ENCODE measurements at regions not wholly inside any gene's neighbourhood (a gene's known extent, or its start where the extent isn't known, plus 50 kb on each side); places are given as distances from the start of the nearest gene placed in this dataset.

DNA sequence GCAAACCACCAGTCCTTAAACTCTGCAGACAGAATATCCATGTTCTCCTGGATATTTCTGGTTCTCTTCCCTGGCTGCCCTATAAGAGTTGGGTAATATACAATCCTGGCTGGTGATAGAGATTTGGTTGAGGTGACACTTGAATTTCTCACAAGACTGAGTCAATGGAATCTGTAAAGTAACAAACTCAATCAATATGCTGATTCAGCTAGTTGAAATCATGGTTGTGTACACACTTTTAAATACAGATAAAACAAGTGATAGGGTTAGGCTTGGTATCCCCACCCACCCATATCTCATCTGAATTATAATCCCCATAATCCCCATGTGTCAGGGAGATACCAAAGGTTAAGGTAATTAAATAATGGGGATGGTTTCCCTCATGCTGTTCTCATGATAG lies 349.2 kb upstream of the MAD2L1 start:
- no peak for DNase-seq

DNA sequence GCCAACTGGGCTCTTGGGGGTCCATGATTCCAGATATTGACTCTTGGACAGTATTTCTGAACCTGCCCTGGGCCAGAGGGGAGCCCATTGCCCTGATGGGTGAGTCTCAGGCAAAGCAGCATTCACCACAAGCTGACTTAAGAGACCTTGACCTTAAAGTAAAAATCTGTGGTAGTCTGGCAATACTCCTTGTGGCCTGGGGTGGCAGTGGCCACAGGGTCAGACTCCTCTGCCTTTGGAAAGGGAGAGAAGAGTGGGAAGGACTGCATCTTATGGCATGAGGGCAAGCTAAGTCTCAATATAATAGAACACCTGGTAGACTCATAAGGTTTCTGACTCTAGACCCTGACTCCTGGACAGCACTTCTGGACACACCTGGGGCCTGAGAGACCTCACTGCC lies 340.3 kb upstream of the MAD2L1 start:
- DNase-seq, result no peak

DNA sequence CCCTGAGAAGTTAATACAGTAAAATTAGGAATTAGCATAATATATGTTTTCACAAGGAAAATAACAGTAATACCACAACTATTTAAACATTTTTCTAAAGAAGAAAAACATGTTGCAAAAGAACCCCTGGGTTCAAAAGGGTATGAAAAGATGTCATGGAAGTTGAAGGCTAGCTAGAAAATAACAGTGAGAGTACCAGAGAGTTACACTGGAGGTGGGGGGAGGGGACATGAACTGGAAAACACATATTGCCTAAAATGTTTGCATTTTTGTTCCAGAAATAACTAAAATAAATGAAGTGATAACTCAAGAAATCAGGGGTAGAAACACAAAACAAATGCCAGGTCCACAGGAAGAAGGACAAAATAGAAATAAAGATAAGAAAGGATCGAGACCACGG lies 336.6 kb upstream of the MAD2L1 start:
- no peak for DNase-seq

DNA sequence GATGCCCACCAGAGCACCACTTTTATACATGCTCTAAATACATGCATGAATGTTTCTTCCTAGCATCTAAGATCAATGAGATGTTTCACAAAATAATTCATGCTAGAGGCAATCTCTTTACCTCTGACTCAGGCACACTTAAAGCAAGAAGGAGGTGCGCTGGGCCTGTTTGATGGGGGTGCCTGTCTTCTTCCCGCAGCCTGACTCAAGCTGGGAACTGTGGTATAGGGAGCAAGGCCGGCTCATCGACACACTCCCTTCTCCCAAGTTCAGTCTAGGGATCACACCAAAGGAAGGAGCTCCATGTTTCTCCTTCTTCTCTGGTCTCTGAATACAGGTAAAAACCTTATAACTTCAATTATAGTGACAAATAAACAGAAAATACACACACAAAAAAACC lies 333.8 kb upstream of the MAD2L1 start:
- no peak for DNase-seq

DNA sequence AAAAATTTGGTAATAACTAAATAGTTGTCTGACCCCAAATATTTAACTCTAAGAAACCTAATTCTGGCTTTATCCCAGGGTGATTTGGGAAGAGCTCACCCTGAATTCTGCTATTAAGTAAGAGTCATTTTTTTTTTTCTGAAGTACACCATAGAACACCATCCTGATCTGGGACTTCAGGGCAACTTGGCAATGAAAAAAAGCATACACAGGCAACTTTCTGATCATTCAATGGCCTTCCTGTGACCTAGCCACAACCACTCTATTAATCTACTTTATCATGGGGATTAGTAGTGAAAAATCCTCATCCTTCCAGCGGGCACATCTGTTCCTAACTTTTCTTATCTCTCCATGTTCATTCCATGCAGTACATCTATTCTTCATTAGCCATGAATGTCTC lies 333.2 kb upstream of the MAD2L1 start:
- no peak for DNase-seq

DNA sequence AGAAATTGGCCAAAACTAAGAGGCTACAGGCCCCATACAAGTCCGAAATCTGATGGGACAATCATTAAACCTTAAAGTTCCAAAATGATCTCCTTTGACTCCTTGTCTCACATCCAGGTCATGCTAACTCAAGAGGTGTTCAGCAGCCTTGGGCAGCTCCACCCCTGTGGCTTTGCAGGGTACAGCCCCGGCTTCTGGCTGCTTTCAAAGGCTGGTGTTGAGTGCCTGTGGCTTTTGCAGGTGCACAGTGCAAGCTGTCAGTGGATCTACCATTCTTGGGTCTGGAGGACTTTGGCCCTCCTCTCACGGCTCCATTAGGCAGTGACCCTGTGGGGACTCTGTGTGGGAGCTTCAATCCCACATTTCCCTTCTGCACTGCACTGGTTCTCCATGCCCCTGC lies 329.1 kb upstream of the MAD2L1 start:
- DNase-seq, result no peak

DNA sequence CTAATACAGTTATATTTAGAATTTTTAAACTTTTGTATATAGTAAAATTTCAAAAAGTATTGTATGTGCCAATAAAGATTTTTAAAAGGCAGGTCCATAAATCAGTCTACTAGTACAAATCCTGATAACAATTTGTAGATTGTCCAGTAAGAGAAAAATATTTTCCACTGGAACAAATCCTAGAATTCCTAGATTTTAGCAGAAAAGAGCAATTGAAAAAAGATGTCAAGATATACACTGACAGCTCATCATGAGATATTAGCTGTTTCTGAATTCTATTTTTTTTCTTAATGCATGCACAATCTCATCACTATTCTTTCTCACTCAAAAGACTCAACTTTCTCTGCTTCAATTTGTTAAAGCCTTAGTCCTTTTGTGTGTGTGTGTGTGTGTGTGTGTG lies 289.2 kb upstream of the MAD2L1 start:
- DNase-seq, result no peak

DNA sequence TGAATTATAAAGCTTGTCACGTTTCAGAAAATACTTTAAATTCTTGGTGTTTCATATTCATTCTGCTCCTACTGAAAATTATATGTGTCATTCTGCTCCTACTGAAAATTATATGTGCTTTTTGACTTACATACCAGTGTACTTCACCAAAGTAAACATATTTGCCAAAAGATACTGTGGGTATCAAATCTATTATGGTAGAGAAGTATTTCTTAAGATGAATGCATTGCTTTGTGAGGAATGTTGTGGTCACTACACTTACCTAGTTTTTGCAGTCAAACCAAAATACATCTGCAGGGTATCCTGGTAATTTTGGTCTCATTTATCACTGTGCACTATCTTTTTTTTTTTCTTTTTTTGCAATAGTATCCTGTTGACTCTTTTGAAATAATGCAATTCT lies 287.7 kb upstream of the MAD2L1 start:
- DNase-seq, result no peak

DNA sequence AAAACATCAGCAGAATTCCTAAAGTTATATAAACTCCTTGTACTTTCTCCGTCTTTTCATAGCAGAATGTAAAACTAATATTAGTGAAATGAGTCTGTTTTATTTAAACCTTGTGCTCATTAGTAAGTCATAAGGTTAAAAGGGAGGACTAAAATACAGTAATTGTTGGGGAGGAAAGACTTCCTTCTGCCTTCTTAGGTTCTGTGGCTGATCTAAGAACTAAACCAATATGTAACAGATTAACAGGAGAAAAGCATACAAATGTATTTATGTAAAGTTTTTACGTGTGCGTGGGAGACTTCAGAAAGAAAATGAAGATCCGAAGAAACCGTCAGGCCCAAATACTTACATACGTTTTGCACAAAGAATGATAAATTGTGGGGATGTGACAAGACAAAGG lies 286.6 kb upstream of the MAD2L1 start:
- no peak for DNase-seq

DNA sequence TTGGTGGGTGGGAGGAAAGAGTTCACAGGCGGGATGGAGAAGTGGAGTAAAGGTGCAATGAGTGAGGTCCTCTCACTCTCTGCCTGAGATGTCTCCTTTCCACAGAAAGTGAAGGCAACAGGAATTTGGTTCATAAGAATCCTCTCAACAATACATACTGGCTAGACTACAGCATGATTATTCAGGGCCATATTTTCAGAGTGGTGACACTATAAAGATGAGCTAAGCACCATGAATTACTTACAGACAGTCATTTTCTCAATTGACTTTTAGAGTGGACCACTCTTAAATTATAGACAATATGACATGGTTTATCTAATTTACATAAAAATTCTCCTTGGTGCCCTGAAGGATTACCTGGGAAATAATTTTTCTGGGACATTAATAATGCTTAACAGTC lies 286.1 kb upstream of the MAD2L1 start:
- DNase-seq, result no peak

DNA sequence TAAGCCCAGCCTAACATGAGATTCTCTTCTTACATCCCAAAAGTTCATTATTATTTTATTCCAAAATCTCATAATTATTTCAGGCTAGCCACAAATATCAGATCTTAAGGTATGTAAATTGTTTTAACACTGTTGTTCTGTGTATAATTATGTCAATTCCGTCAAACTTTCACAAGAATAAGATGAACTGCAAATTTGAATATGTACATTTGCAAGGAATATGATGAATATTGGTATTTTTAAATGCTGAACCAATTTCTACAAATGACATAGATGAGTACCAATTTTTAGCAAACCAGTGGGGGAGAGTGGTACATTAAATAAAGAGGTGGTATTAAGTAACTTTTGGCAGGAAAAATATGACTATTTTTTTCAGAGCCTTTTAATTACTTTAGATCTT lies 282.3 kb upstream of the MAD2L1 start:
- DNase-seq, result no peak

DNA sequence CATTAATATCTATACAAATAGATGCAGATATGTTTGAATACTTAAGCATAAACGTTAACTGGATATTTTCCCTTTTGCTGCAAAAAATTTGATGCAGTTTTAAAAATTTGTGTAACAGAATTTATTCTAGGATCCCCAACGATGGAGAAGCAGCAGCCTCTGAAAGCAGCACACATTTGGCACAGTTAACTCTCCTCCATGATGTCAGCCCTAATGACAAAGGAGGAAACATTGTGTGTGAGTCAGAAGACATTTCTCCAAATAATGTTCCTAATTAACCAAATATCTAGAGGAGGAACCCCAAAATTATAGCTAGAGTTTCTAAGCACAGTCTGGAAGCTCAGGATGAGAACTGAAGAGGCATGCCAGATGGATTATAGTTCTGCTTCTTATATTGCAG lies 281.9 kb upstream of the MAD2L1 start:
- no peak for DNase-seq

DNA sequence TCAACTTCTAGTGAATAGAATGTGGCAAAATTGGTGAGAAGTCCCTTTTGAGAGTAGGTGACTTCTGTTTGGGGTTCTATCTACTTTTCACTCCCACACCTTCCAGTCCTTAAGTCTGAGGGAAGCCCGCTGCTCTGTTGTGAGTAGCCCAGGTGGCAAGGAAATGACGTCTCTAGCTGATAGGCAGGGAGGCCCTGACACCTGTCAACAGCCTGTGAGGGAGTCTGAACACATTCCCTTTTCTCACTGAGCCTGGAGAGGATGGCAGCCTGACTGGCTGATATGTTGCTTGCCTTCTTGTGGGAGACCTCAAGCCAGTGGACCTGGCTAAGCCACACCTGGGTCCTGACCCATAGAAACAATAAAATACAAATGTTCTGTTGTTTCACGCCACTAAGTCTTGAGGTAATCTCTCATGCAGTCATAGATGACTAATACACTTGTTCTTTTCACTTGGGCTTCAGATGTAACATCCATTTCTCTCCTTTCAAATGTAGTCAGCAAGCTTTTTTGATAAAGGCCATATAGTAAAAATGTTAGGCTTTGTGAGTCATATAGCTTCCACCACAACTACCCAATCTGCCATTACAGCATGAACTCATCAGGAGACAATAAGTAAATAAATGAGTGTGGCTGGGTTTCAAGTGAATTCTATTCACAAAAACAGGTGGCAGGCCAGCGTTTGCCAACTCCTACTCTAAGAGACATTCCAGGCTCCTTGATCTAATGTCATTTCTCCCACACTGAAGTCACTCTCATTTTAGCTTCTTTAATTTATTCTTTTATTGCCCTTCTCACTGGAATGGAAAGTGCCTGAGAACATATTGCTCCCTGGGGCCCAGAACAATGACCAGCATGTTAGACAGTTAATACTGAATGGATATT lies 265.1 kb upstream of the MAD2L1 start:
- no peak for DNase-seq

DNA sequence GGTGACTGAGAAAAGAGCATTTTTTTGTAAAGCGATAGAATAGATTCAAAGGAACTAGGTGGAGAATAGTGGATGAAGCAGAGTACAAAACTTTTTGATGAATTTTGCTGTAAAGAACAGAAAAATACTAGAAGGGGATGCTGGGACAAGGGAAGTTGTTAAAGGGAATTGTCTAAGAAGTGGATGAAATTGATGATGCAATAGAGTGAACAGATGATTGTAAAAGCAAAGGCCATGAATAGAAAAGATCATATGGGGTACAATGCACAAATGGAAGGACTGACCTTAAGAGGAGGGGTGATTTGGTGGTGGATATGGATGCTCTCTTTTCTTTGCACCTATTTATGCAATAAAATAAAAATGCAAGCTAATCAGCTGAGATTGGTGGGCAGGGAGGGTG lies 262.7 kb upstream of the MAD2L1 start:
- no peak for DNase-seq

DNA sequence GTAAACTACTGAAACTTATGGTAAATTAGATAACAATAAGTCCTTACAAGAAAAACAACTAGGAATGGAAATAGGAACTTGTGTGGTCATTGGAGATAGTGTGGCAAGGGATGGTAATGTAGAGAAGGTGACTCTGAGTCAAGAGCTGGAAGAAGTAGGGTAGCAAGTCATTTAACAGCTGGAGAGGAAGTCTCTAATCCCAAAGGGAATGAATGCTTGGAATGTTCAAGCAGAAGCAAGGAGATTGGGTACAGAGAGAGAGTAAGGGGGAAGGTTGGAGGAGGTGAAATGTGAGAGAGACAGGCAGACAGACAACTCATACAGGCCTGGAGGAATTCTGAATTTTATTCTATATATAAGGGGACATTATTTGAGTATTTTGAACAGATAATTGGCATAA lies 260.6 kb upstream of the MAD2L1 start:
- DNase-seq, result no peak

DNA sequence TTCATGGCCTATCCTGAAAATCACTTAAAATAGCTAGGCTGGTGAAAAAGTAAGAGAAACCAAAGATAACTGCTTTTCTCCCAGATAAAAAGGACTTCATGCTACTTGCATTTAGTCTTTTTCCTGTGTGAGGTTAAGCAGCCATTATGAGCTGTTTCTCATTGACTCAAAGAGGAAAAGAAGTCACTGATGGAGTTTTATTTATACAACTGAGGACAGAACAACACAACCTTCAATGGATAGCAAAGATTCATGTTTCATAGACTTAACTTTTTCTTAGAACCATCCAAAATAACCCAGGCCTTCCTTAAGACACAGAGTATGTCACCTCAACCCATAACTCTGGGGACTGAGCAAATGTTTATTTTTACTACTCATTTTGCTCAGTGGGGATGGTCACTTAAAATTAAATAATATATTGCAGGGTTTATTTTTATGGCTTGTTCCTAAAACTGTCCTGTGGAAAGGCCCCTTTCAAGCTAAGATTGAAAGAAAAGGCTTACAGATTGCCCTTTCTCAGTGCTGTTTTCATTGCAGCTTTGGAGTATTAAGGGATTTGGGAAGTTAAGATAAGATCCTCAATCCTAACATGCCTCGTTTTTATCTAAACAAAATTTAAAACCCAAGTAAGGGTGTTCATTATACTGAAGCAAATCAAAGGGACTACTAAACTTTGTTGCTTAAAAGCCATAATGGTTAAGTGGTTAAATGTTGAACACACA lies 252.6 kb upstream of the MAD2L1 start:
- DNase-seq, result no peak

DNA sequence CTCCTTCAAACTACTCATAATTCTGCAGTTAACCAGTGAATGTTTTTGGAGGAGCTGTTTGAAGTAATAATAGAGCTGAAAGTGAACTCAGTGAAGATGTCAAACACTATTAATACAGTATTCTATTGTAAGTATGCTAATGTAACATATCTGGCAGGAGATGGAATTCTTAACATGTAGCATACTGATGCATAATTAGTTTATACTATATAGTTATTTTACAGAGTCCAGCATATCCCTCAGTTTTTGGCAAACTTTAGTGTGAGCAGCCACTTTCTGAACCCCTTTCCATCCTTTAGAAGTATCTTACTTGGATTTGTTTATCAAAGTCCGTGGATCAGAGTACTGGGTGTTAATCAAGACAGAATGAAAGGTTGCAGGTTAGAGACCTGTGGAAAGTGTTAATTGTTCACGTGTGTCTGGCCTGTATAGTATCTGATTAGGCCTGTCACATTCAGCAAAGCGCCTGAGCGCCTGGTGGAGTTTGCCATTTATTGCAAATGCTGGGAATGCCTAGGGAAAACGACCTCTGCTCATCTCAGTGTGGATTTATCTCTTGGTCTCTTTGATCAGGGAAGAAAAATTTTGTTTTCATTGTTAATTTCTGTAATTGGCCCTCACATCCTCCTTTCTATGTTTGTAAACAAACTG lies 251.7 kb upstream of the MAD2L1 start:
- no peak for DNase-seq

DNA sequence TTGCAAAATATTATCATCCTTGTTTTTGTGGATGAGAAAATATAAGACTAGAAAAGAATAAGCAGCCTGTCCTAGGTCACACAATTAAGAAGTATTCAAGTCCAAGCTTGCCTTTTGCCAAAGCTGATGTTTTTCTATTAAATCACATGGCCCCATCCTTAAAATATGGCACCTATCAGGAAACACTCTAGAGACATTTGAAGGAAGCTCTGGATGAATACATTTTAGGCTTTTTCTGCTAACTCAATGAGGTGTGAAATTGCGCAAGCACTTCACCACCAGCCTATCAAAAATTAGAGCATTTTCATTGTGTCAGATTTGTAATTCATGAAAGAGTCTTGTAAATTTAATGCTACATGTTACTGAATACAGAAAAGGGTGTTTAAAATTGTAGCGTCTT lies 251.1 kb upstream of the MAD2L1 start:
- no peak for DNase-seq

DNA sequence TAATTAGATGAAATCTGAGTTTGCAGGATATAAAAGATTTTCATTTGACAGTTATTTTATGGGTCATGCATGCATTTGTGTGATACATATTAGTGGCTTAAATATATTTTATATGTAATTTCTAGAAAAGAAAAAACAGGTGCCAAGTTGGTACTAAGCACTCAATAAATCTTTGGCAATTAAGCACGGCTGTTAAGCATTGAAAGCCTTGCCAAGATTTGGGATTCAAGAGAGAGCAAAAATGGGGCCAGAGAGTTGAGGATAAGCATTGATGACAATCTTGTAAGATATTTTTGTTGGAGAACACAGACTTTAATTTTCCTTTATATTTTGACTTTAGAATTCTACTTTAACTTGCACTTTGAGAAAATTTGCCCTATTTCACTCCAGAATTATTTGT lies 249.8 kb upstream of the MAD2L1 start:
- no peak for DNase-seq

DNA sequence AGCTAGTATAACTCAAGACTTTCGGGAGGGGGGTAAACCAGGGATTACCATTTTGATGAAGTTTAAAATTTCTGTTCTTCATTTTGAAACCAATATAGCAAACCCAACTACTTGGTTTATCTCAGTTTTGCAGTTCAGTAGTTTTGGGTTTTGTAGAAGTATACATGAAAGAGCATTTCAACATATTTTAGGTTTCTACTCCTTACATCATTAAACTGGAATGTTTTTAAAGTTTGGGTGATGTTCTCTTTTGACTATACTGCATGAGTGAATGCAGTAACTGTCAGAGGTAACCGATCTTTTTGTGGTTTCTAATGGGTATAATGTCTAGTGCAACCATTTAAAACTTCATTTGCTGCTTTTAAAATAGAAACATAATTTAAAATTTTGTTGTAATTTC lies 248.3 kb upstream of the MAD2L1 start:
- DNase-seq, result no peak

DNA sequence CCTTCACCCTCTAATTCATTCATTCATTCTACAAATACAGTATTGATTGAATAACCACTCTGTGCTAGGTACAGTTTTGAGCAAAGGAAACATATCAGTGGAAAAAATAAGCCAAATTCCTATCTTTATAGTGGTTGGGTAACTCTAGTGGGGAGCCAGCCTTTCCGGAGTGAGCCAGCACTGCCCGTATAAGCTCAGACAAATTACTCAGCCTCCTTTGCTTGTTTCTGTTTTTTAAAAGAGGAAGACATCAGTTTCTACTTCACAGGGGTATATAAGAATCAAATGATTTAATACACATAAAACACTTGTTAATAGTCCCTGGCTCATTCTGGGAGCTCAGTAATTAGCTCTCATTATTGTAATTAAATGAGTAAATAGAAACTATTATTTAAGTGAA lies 238.2 kb upstream of the MAD2L1 start:
- no peak for DNase-seq

DNA sequence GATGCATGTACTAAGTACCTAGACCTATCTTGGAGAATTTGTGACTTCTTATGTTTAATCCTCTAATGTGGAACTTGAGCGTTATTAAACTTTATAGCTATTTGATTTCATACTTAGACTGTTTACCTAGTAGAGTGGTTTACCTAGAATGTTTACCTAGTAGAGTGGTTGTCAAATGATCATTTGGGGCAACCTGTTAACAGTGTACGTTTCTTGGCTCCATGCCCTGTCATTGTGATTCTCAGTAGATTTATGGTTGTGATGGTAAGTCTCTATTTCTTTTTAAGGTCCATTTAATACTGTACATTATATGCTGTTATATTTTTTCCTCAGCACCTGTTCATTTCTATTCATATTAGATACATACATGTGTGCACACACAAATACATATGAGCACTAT lies 233.0 kb upstream of the MAD2L1 start:
- no peak for DNase-seq

DNA sequence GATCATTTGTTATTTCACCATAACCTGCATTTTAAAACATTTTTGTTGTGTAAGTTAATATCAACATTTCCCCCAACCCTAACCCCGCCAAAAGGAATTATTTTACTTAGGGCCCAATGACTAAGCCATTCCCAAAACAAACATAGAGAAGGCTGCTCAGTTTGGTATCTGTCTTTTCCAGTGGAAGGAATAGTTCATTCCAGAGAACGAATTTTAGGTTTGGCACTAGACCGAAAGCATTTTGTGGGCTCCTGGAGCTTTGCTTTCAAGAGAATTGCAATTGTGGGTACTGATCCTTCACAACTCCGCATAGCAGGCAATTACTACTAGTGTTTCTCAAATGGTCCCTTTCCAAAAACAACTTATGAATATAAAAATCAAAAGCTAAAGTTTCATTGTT lies 226.7 kb upstream of the MAD2L1 start:
- no peak for DNase-seq

DNA sequence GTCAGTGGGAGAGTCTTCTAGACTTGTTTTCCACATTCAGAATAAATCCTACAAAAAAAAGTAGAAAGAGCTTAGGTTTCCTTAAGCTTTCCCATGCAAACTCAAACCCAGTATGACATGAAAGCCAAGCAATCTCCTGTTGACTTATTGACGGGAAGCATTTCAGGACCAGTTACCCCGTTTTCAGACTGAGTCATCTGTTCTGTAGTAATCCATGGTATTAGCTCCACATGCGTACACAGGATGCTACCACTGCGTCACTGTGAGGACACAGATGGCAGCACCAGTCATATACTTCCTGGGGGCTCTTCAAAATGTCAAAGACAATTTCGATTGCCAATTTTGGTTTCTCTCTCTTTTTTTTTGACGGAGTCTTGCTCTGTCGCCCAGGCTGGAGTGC lies 224.9 kb upstream of the MAD2L1 start:
- DNase-seq, result no peak

Data from NCI-H1048 (cell line).